ENCODE measurements at regions not wholly inside any gene's neighbourhood (a gene's known extent, or its start where the extent isn't known, plus 50 kb on each side); places are given as distances from the start of the nearest gene placed in this dataset.

- Histone ChIP-seq H3K27ac (ENCODE audit: extremely low read depth, low read depth, low read length) (no peak overlapping the region), H3K4me3 (ENCODE audit: low read depth, low read length) (no peak overlapping the region), H3K36me3 (ENCODE audit: control insufficient read depth in 2 of 2, insufficient read depth in 1 of 2, low read length in 2 of 2) (no peaks in the 10 kb centered on the region), H3K4me1 (ENCODE audit: control insufficient read depth, insufficient read depth, low read length) (no peaks in the 10 kb centered on the region), H3K9me3 (ENCODE audit: control insufficient read depth, insufficient read depth, low read depth, low read length) (no peaks in the 10 kb centered on the region)
- ChIA-PET POLR2A (no interaction called here), CTCF (no interaction called here)
- TF ChIP-seq ZFHX2 (tag by site-specific recombination; conservative IDR thresholded peaks at IDR 0.05) (no peak), ZNF555 (tag by site-specific recombination; conservative IDR thresholded peaks at IDR 0.05) (no peak), ZNF610 (tag by site-specific recombination; IDR thresholded peaks at IDR 0.05; ENCODE audit: borderline replicate concordance) (no peak), ZNF23 (tag by site-specific recombination; IDR thresholded peaks at IDR 0.05; ENCODE audit: borderline replicate concordance) (no peak), ZIC2 (tag by site-specific recombination; IDR thresholded peaks at IDR 0.05) (no peak), ZNF830 (tag by site-specific recombination; IDR thresholded peaks at IDR 0.05; ENCODE audit: low read depth) (no peak)
These were observed 493.2 kb upstream of the ERCC4 start for GRCh38 chr16:13426736-13427135.

DNA sequence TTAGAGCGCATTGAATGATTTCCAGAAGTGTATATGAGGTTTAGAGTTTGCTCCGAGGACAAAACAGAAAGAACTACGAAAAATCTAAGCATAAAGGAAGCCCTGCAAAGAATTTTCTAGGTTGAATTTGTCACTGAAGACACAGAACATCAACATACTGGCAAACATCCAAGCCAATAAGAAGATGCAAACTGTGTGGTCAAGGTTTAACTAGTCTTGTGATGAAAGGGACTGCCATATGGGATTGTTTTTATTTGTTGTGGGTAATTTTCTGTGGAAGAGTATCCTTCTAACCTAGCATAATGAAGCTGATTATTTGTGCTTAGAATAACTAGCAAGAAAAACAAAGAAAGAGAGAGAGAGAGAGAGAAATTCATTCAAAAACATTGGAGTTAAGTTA lies 492.0 kb upstream of the ERCC4 start:
- POLR2A ChIA-PET: no interaction called here

DNA sequence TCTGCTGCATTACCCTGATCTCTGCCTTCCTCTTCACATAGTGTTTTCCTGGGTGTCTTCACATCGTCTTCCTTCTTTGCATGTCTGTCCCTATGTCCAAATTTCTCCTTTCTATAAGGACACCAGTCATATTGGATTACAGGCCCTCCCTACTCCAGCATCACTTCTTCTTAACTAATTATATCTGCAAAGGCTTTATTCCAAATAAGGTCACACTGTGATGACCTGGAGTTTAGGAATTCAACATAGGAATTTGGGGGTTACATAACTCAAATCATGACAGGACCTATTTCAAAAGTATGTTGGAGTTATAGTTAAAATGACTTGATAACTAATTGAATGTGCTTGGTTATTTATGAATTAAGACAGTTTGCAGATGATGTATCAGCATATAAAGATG lies 490.5 kb upstream of the ERCC4 start:
- no peak overlapping the region for H3K27ac ChIP-seq (ENCODE audit: extremely low read depth, low read depth, low read length)
- TF ChIP-seq ZNF48 (tag by site-specific recombination; IDR thresholded peaks at IDR 0.05): no peak
- TF ChIP-seq ZSCAN5A (tag by site-specific recombination; IDR thresholded peaks at IDR 0.05): no peak
- TF ChIP-seq ZNF433 (tag by site-specific recombination; IDR thresholded peaks at IDR 0.05; ENCODE audit: low read depth): no peak
- no peaks in the 10 kb centered on the region for H3K4me1 ChIP-seq (ENCODE audit: control insufficient read depth, insufficient read depth, low read length)
- no peaks in the 10 kb centered on the region for H3K9me3 ChIP-seq (ENCODE audit: control insufficient read depth, insufficient read depth, low read depth, low read length)
- no peak overlapping the region for H3K4me3 ChIP-seq (ENCODE audit: low read depth, low read length)
- POLR2A ChIA-PET: no interaction called here
- CTCF ChIA-PET: no interaction called here
- no peaks in the 10 kb centered on the region for H3K36me3 ChIP-seq (ENCODE audit: control insufficient read depth in 2 of 2, insufficient read depth in 1 of 2, low read length in 2 of 2)

More for the DNA sequence above, 492.0 kb upstream of the ERCC4 start:
- H3K27ac ChIP-seq (ENCODE audit: extremely low read depth, low read depth, low read length): no peak overlapping the region
- CTCF ChIA-PET: no interaction called here
- no peaks in the 10 kb centered on the region for H3K4me1 ChIP-seq (ENCODE audit: control insufficient read depth, insufficient read depth, low read length)
- no peaks in the 10 kb centered on the region for H3K36me3 ChIP-seq (ENCODE audit: control insufficient read depth in 2 of 2, insufficient read depth in 1 of 2, low read length in 2 of 2)
- no peak overlapping the region for H3K4me3 ChIP-seq (ENCODE audit: low read depth, low read length)
- H3K9me3 ChIP-seq (ENCODE audit: control insufficient read depth, insufficient read depth, low read depth, low read length): no peaks in the 10 kb centered on the region
- TF ChIP-seq GLIS1 (tag by site-specific recombination; IDR thresholded peaks at IDR 0.05): no peak
- TF ChIP-seq, protein P1, sequence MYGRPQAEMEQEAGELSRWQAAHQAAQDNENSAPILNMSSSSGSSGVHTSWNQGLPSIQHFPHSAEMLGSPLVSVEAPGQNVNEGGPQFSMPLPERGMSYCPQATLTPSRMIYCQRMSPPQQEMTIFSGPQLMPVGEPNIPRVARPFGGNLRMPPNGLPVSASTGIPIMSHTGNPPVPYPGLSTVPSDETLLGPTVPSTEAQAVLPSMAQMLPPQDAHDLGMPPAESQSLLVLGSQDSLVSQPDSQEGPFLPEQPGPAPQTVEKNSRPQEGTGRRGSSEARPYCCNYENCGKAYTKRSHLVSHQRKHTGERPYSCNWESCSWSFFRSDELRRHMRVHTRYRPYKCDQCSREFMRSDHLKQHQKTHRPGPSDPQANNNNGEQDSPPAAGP (tag by site-specific recombination; IDR thresholded peaks at IDR 0.05): no peak
- no peak for TF ChIP-seq ZNF19 (tag by site-specific recombination; IDR thresholded peaks at IDR 0.05; ENCODE audit: low read depth)
- TF ChIP-seq ZNF48 (tag by site-specific recombination; IDR thresholded peaks at IDR 0.05): no peak
- TF ChIP-seq ZNF366 (tag by site-specific recombination; conservative IDR thresholded peaks at IDR 0.05): no peak
- TF ChIP-seq ZNF214 (tag by site-specific recombination; IDR thresholded peaks at IDR 0.05; ENCODE audit: borderline replicate concordance): no peak
- TF ChIP-seq WT1 (tag by site-specific recombination; IDR thresholded peaks at IDR 0.05): no peak
- no peak for TF ChIP-seq ZNF132 (tag by site-specific recombination; IDR thresholded peaks at IDR 0.05; ENCODE audit: borderline replicate concordance)
- TF ChIP-seq PATZ1 (tag by site-specific recombination; IDR thresholded peaks at IDR 0.05): no peak
- no peak for TF ChIP-seq ZNF23 (tag by site-specific recombination; IDR thresholded peaks at IDR 0.05; ENCODE audit: borderline replicate concordance)
- no peak for TF ChIP-seq MZF1 (tag by site-specific recombination; IDR thresholded peaks at IDR 0.05; ENCODE audit: borderline replicate concordance)
- TF ChIP-seq ZNF362 (tag by site-specific recombination; IDR thresholded peaks at IDR 0.05): no peak
- no peak for TF ChIP-seq YY1 (tag by site-specific recombination; IDR thresholded peaks at IDR 0.05)
